Fibroblast of mammary gland (primary cell): ENCODE measurements at regions not wholly inside any gene's neighbourhood (a gene's known extent, or its start where the extent isn't known, plus 50 kb on each side); places are given as distances from the start of the nearest gene placed in this dataset.

ENCODE experiments used
- DNase-seq: peaks from one replicate; pipeline ENCODE4 v3.0.0-alpha.2; 2010; ENCODE audit warnings: low read depth
- H3K4me3 ChIP-seq: 2 replicates; pipeline ENCODE4 v1.5.1; 2011; ENCODE audit warnings: low read depth, mild to moderate bottlenecking, low read length, moderate library complexity; ENCODE audit not compliant: control insufficient read depth
- TF ChIP-seq, protein P1 (sequence below): conservative IDR thresholded peaks from 2 replicates; pipeline ENCODE4 v1.5.1; 2011; ENCODE audit warnings: low read depth, low read length, inconsistent platforms; ENCODE audit not compliant: control insufficient read depth, insufficient read depth

DNA sequence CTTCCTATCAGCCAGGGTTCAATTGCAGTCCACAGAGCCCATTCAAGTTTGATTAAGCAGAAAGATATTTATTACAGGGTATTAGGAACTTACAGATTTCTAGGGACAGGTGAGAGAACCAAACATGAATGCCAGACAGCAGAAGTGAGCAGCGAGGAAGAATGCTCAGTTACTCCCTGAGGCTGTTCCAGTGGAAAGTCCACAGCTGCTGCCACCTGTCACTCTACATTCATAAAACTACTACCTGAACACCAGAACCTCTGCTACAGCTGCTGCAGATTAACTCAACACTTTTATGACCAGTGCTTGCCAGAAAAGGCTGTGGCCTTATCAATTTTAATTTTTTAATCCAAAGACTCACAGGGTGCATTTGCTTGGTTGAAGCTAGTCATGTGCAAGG is 325.4 kb upstream of the ONECUT1 start:
- TF ChIP-seq, protein P1, sequence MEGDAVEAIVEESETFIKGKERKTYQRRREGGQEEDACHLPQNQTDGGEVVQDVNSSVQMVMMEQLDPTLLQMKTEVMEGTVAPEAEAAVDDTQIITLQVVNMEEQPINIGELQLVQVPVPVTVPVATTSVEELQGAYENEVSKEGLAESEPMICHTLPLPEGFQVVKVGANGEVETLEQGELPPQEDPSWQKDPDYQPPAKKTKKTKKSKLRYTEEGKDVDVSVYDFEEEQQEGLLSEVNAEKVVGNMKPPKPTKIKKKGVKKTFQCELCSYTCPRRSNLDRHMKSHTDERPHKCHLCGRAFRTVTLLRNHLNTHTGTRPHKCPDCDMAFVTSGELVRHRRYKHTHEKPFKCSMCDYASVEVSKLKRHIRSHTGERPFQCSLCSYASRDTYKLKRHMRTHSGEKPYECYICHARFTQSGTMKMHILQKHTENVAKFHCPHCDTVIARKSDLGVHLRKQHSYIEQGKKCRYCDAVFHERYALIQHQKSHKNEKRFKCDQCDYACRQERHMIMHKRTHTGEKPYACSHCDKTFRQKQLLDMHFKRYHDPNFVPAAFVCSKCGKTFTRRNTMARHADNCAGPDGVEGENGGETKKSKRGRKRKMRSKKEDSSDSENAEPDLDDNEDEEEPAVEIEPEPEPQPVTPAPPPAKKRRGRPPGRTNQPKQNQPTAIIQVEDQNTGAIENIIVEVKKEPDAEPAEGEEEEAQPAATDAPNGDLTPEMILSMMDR: no peak

DNA sequence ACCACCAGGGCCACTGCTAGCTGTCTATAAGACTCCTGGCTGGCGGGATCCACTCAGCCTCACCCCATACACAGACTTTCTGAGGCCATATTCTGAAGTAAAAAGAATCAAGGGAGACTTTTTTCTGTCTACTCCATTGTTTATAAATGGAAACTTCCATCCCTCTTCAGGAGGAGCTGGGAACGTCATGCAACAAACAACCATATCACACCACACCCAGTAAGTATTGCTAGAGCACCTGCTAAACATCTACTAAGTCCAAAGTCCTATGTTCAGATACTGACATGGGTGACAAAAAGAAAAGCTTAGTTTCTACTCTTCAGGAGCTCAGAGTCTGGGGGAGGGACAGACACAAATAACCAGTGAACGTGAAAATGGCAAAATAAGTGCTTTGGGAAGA is 324.8 kb upstream of the ONECUT1 start:
- no peak overlapping the region for H3K4me3 ChIP-seq
- no peak for DNase-seq
- TF ChIP-seq, protein P1: no peak

More for the DNA sequence above, 325.4 kb upstream of the ONECUT1 start:
- no peak for DNase-seq
- no peak overlapping the region for H3K4me3 ChIP-seq

DNA sequence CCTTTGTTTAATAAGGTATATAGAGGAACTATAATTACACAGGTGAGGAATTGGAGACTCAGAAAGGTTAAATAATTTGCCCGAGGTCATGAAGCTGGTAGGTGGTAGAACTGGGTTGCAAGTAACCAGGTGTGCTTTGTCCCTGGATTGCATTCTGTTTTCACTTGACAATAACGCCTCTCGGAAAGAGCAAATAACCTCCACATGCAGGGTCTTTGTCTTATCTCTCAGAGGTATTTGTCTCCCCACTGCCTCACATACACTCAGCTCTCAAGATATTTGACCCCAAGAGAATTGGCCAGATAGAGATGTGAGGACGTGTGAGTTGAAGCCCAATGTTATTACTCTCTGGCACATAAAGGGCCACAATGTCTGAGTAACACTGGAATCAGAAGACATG is 320.9 kb upstream of the ONECUT1 start:
- TF ChIP-seq, protein P1: no peak
- H3K4me3 ChIP-seq: no peak overlapping the region
- no peak for DNase-seq

DNA sequence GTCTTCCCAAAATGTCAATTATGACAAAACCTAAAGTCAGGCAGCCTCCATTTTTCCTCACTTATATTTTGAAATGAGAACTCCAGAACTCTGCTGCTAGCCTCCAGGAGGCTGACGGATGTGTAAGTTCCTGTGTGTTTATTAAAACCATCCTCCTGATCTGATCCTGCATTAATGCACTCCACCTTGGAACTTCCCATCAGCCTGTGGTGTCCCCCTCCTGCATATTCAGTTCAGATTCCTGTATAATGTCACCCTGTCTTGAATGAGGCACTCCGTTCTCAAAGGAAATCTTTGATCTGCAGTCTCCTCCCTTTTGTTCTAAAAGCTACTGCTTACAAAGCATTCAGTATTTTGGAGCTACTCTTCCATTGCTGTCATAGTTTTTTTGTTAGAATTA is 318.2 kb upstream of the ONECUT1 start:
- no peak overlapping the region for H3K4me3 ChIP-seq
- TF ChIP-seq, protein P1: no peak
- DNase-seq: no peak

DNA sequence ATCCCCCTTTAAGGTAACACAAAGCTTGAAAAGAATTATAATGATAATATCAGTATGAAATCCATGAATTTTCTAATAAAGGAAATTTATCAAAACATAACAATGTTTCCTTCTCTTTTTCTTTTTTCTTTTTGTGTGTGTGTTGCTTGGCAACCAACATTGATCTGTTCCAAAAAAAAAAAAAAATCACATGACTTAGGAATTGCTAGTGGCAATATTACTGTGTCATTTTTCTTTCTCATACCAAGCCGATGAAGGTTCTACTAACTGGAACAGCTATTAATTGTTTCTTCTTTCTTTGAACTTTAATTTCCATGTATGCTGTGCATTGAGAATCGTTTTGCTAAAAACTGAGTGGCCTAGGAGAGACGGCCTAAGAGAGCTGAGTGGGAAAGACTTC is 317.7 kb upstream of the ONECUT1 start:
- DNase-seq: no peak
- TF ChIP-seq, protein P1: no peak
- H3K4me3 ChIP-seq: no peak overlapping the region

DNA sequence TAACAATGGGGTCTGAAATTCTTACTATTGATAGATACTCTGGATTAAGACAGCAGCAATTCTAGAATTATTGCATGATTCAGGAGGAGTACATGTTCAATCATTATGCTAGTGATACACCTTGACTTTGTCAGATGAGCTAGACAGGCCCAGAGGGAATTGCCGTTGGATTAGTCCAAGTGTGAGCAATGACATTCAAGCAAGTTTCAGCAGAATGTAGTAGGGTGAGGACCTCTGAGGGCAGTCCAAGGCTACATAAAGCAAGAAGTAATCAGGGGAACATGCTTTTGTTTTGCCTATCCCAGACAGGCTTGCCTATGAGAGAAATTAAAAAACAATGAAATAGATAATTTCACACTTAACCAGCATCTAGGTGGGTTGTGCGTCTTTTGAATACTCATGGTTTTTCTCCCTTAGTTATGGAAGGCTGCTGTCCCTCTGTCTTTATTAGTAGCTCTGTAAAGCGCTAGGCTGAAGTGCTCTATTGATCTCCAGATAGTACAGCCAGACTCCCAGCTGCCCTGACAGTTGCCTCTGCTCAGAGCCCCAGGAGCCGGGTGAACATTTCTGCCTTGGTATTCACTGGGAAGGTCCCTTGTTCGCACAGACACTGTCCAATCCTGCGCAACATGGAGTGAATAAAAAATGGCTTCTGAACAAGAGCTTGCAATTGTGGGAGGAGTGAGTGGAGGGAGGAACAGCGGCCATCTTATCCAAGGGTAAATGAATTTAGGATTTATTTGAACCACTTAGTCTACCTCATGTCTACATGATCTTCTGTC is 316.6 kb upstream of the ONECUT1 start:
- no peak for DNase-seq
- TF ChIP-seq, protein P1: no peak
- H3K4me3 ChIP-seq: no peak overlapping the region
